ENCODE measurements at regions not wholly inside any gene's neighbourhood (a gene's known extent, or its start where the extent isn't known, plus 50 kb on each side); places are given as distances from the start of the nearest gene placed in this dataset.

GRCh38 chr12:25757037-25757665 lies 201.3 kb upstream of the RASSF8 start:
- DNase-seq: no peak

- no peak for DNase-seq
These were observed 198.7 kb upstream of the RASSF8 start for GRCh38 chr12:25759752-25760151.

DNA sequence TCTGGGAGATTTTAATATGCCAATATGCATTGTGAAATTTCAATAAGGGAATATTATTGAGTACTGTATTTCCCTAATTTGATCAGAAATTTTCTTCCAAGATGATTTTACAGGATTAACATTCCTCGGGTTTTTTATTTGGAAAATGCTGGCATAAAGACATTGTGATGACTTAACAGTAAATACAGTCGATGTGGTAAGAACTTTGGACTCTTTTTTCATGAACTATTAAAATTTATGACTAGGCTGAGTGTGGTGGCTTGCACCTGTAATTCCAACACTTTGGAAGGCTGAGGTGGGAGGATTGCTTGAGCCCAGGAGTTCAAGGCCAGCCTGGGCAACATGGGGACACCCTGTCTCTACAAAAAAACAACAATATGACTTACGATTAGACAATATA lies 197.1 kb upstream of the RASSF8 start:
- DNase-seq: no peak

- no peak for DNase-seq
These were observed 194.1 kb upstream of the RASSF8 start for GRCh38 chr12:25764409-25764808.

DNA sequence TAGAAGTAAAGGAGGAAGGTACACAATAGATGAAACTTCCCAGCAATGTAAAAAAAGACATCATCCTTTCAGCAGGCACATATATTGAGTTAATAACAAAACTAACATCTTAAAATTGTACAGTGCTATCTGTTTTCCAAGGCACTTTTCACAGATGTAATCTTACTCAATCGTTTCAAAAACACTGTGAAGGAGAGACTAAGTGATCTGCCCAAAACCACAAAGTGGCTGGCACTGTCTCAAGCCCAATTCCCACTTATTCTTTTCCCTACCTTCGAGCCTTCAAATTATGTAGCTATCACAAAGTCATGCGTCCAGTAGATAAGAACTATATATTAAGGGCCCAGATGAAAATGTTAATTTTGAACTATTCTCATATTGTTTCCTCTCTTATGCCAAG lies 193.6 kb upstream of the RASSF8 start:
- DNase-seq: no peak

DNA sequence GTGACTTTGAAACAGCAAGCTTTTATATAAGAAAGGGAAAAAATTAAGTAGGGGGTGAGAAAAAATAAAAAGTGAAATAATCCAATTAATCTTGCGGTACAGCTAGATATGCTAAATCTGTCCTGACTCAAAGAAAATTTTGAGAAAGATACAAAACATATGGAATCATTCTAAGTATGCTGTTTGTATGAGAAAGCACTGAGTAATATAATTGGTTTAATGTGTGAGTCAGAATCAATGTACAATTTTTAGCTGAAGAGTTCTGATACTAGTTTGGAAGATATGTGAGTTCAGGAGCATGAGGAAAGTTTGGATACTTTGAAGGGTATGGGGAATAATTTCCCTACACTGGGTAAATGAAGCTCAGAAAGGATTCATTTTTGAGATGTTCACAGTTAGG lies 190.9 kb upstream of the RASSF8 start:
- no peak for DNase-seq

- no peak for DNase-seq
These were observed 190.3 kb upstream of the RASSF8 start for GRCh38 chr12:25768151-25768550.

DNA sequence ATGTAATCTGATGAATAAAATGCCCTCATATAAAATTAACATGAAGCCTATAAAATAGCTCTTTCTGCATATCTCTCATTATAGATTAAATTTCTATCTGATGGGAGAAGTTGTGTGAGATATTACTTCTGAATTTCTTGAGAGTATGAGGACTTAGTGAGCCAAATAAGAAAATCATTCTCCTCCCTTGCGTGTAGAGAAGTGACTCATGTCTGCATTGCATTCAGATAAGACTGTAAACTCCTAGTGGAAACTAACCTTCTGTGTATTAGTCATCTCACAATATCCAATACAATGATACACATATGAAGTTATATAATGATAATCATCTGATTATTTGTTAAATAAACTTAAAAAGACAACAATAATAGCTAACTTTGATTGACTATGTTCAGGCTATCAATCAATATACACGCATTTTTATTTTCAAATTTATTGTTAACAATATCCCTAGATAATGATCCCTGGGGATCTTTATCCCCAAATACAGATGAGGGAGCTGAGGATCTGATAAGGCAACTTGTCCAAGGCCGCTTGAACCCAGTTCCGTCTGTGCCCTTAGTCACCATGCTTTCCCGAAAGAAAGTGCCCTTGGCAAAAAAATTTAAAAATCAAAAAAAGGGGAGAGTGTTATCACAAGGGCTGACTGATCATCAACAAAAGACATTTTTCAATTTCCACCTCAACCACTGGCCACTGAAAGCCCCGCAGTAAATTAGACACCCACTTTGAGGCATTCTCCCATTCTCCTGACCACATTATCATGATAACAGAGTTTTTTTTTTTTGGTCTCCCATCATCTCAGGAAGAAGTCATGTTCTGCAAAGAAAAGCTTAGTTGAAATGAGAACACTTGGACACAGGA lies 189.2 kb upstream of the RASSF8 start:
- DNase-seq: no peak

GRCh38 chr12:25771041-25771440 lies 187.4 kb upstream of the RASSF8 start:
- DNase-seq: no peak

DNA sequence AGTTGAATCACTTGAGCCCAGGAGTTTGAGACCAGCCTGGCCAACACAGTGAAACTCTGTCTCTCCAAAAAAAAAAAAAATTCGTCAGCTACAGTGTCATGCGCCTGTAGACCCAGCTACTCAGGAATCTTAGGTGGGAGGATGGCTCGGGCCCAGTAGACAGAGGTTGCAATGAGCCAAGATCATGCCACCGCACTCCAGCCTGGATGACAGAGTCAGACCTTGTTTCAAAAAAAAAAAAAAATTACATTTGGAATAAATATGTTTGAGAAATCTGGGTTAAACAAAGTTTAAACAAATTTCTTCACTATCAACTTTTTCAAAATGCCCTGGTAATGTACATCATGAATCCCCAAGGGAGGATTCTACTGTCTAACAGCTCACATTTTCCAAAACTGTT lies 187.0 kb upstream of the RASSF8 start:
- no peak for DNase-seq

- no peak for DNase-seq
These were observed 182.5 kb upstream of the RASSF8 start for GRCh38 chr12:25775968-25776367.

DNA sequence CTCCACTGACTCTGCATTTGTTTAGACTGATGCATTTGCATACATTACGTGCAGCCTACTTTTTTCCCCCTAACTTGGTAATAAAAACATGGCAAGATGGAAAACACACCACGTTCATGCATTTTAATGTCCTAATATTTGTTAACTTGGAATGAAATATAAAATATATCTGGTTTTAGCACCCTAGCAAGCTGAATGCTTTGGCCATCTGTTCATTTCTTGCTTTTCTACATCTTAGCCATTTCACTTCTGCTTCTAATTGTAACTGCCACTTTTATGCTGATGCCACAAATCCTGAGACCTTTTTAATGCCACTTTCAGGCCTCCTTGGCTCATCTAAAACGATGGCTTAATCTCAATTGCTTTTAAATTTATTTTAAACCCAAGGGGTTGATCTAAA lies 177.7 kb upstream of the RASSF8 start:
- no peak for DNase-seq

- no peak for DNase-seq
These were observed 177.2 kb upstream of the RASSF8 start for GRCh38 chr12:25781232-25781631.

GRCh38 chr12:25783566-25783965 lies 174.9 kb upstream of the RASSF8 start:
- no peak for DNase-seq

GRCh38 chr12:25784669-25785068 lies 173.8 kb upstream of the RASSF8 start:
- no peak for DNase-seq

- no peak for DNase-seq
These were observed 173.3 kb upstream of the RASSF8 start for GRCh38 chr12:25785134-25785533.

DNA sequence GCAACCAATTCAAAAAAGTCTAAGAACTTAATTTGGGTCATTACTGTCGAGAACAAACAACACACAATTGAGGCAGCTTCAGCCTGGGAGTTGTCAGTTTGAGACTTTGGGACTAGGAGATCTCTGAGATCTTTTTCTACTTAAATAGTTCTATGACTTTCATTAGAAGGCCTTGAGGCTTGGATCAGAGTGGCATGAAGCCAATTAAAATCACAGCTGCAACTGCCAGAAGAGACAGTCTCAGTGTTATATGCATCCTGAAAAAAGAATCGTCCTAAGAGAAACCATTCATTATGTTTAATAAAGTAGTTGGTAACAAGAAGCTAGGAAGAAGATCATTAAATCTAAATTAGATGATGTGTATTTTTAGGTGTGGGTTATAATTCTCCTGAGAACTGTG lies 170.8 kb upstream of the RASSF8 start:
- DNase-seq: no peak

DNA sequence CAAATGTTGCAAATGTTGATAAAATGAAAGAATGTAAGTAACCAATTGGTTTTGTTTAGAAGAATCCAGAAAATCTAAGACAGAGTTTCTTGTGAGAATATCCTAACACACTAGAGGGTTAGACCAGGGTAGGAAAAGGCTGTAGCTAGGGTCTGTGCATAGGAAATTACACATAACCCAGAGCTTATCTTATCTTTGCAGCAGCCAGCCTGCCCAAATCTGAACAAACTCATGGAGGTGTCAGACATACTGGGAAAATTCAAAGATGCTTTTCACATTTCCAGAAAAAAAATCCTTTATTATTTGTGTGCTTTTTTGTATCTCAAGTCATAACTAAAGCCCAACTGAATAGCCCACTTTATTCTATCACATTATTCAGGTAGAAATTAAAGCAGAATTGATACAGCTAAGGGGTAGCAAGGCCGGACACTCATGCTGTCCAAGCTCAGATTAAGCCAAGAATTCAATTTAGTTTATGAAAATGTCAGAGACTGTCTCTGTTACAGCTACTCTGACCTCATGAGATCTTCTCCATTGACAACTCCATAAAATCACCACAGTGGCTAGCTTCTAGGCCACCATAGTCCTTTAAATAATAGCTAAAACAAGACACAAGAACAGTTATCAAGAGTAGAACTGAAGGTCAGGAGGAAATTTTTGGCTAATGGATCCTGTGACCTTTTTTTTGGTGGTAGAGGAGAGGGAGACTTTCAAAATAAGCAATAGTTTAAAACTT lies 169.6 kb upstream of the RASSF8 start:
- DNase-seq: no peak

GRCh38 chr12:25789541-25789944 lies 168.9 kb upstream of the RASSF8 start:
- DNase-seq: no peak

DNA sequence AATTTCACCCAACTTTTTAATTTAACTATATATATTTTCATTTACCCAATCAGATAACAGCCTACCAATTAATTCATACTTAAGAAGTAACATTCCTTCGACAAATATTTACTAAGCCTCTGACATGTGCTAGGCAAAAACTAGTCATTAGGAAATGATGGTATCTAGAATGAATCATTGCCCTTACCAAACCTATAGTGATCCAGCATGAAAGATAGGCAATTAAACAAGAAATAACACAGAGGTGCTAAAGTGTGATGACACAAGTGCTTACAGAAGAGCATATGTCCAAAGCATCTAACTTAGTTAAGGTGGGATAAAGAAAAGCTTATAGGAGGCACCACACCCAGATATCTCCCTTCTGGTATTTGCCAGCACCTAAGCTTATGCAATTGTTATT lies 166.5 kb upstream of the RASSF8 start:
- DNase-seq: no peak

- DNase-seq: no peak
These were observed 165.3 kb upstream of the RASSF8 start for GRCh38 chr12:25793196-25793595.

DNA sequence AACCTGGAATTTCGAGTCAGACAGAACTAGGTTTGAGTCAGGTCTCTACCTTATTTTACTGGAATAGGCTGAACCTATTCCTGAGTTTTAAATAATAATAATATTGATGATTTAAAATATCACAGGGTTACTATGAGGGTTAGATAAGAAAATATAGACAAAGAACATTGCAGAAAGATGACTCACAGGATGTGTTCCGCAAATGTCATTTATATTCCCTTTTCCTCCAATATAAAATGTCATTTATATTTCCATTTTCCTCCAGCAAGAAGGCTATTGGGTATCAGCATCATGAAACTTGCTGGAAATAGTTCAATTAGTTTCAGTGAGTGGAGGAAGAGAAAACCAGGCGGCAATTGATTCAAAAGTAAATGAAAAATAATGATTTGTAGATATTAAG lies 163.9 kb upstream of the RASSF8 start:
- no peak for DNase-seq

DNA sequence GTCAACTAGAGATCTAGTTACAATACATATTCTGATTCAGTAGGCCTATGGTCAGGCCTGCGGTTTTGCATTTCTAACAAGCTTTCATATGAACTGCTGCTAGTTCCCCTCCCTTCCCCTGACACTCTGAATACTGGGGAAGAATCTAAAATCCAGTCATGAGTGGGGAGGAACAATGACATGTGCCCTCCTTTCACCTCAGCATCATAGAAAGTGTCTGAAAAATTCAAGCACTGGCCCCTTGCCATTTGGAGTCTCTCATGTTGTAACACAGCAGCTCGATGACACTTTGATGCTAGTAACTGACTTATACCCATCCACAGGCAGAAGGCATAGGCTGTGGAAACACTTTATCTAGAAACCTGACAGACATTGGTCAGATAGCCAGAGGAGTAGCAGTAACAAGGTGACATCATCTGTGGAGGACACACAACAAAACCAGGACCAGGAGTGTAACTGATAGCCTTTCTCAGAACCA lies 161.9 kb upstream of the RASSF8 start:
- no peak for DNase-seq

DNA sequence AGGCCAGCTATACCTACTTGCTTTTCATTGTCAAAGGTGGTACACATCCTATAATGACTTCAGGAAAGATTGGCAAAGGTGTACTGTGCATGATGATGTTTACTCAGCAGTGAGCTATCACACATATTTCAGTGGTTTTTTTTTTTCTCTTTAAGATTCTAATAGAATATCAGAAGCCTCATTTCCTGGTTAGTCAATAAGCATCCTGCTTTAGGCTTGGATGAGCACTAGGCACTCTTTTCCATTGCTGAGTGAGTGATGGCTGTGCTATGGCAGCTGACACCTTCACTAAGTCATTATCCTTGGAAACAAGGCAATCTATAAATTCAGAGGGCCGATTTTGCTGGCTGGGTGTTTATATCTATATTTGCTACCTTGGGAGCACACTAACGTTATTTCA lies 161.1 kb upstream of the RASSF8 start:
- no peak for DNase-seq

Measured in CD4-positive, alpha-beta T cell treated with Interleukin-1 beta for 1 hour (primary cell).